HCT116 (cell line): ENCODE measurements at regions not wholly inside any gene's neighbourhood (a gene's known extent, or its start where the extent isn't known, plus 50 kb on each side); places are given as distances from the start of the nearest gene placed in this dataset.

Source experiments
- ATAC-seq: fragments of 200-7000 bp; cut with Tn5 transposase; 2 replicates; pipeline ENCODE4 v1.9.1; 2020; ENCODE audit warnings: mild to moderate bottlenecking, moderate library complexity
- BruUV-seq: library from RNA; stranded (reverse); fragments of 400-500 nt; replicated peaks from 2 replicates; lab custom pipeline; 2021; lab: Mats Ljungman, UMichigan
- CTCF ChIA-PET: fragments of 300-600 bp; sonication (Branson Sonifier 250); formaldehyde crosslinking; loops from one replicate; lab custom pipeline; 2021; ENCODE audit warnings: antibody characterized with exemption; lab: Charles Lee
- POLR2A ChIA-PET: fragments of 300-600, 350-600 bp; sonication (Branson Sonifier 250); formaldehyde crosslinking; loops from one replicate; lab custom pipeline; 2021; ENCODE audit warnings: antibody characterized with exemption; lab: Charles Lee
- RAD21 ChIA-PET, 2 experiments: fragments of 300-600 bp; sonication (Branson Sonifier 250); formaldehyde crosslinking; loops; one replicate each; lab custom pipeline; 2023; ENCODE audit warnings: low total read pairs in 2 of 2; ENCODE audit not compliant: uncharacterized antibody in 2 of 2, unreplicated experiment in 2 of 2, low non-redundant PET in 1 of 2; lab: Charles Lee
- DNase-seq: peaks from one replicate; pipeline ENCODE4 v3.0.0-alpha.2; 2010; ENCODE audit warnings: low read depth, low spot score
- H2AFZ ChIP-seq: fragments of 200-600 bp; shearing (Covaris generic), sonication (generic); 2 replicates; pipeline ENCODE4 v1.6.1; 2017; ENCODE audit warnings: low read depth, mixed run types, mixed read lengths, antibody characterized with exemption, low read length; ENCODE audit not compliant: poor library complexity, severe bottlenecking
- H3K27ac ChIP-seq: 2 replicates; pipeline ENCODE4 v1.5.1; 2012; ENCODE audit warnings: low read depth, low read length
- H3K27me3 ChIP-seq: fragments of 200-600 bp; sonication (generic); 2 replicates; pipeline ENCODE4 v1.6.1; 2016; ENCODE audit warnings: mixed run types, low read length, mixed read lengths; ENCODE audit not compliant: insufficient read depth
- H3K36me3 ChIP-seq, 2 experiments: fragments of 200-500 bp in 1 of 2; fragments of 200-600 bp in 1 of 2; sonication (Bioruptor generic) in 1 of 2; sonication (generic) in 1 of 2; 2 replicates each; pipeline versions ENCODE4 v1.5.1 to v1.6.1; 2014 to 2016; ENCODE audit warnings: low read length in 2 of 2, inconsistent platforms in 1 of 2, mixed read lengths in 1 of 2, mixed run types in 1 of 2; ENCODE audit not compliant: insufficient read depth in 2 of 2, control insufficient read depth in 1 of 2
- H3K4me1 ChIP-seq, 2 experiments: fragments of 200-600 bp in 1 of 2; sonication (generic) in 1 of 2; 2 replicates each; pipeline versions ENCODE4 v1.5.1 to v1.6.1; 2012 to 2017; ENCODE audit warnings: low read length in 2 of 2, inconsistent platforms in 1 of 2, mild to moderate bottlenecking in 1 of 2, mixed read lengths in 1 of 2, mixed run types in 1 of 2, moderate library complexity in 1 of 2; ENCODE audit not compliant: insufficient read depth in 2 of 2, control insufficient read depth in 1 of 2
- H3K4me2 ChIP-seq: fragments of 200-600 bp; sonication (generic); 2 replicates; pipeline ENCODE4 v1.6.1; 2017; ENCODE audit warnings: mixed run types, low read length, mixed read lengths
- H3K4me3 ChIP-seq, 2 experiments: fragments of 200-600 bp in 1 of 2; sonication (generic) in 1 of 2; replicated peaks in 1 of 2; 2 replicates each; pipeline ENCODE4 v1.5.1; 2011 to 2016; ENCODE audit warnings: low read length in 2 of 2, control low read depth in 1 of 2, low read depth in 1 of 2, mild to moderate bottlenecking in 1 of 2, mixed read lengths in 1 of 2, mixed run types in 1 of 2
- H3K79me2 ChIP-seq: fragments of 200-600 bp; sonication (generic); 2 replicates; pipeline ENCODE4 v1.6.1; 2017; ENCODE audit warnings: mild to moderate bottlenecking, mixed run types, low read length, moderate library complexity, mixed read lengths; ENCODE audit not compliant: insufficient read depth
- H3K9ac ChIP-seq: fragments of 200-600 bp; sonication (generic); 2 replicates; pipeline ENCODE4 v1.6.1; 2016; ENCODE audit warnings: low read length, mixed read lengths
- H3K9me2 ChIP-seq: fragments of 200-600 bp; sonication (generic), shearing (Covaris generic); 2 replicates; pipeline ENCODE4 v1.6.1; 2017; ENCODE audit warnings: mixed run types, mild to moderate bottlenecking, moderate library complexity; ENCODE audit not compliant: insufficient read depth
- H3K9me3 ChIP-seq, 2 experiments: fragments of 200-500 bp in 1 of 2; fragments of 200-600 bp in 1 of 2; sonication (Bioruptor generic) in 1 of 2; sonication (generic) in 1 of 2; 2 replicates each; pipeline ENCODE4 v1.6.1; 2014 to 2017; ENCODE audit warnings: low read length in 2 of 2, mixed read lengths in 2 of 2, inconsistent platforms in 1 of 2, low read depth in 1 of 2, mild to moderate bottlenecking in 1 of 2, mixed run types in 1 of 2, moderate library complexity in 1 of 2; ENCODE audit not compliant: control insufficient read depth in 1 of 2, insufficient read depth in 1 of 2
- H4K20me1 ChIP-seq: fragments of 200-600 bp; sonication (generic), shearing (Covaris generic); 2 replicates; pipeline ENCODE4 v1.6.1; 2017; ENCODE audit warnings: mixed run types, mild to moderate bottlenecking, moderate library complexity; ENCODE audit not compliant: insufficient read depth
- CEBPB ChIP-seq: IDR thresholded peaks from 2 replicates; pipeline ENCODE4 v1.6.1; 2012; ENCODE audit warnings: low read depth
- EGR1 ChIP-seq: IDR thresholded peaks from 2 replicates; pipeline ENCODE4 v1.6.1; 2012; ENCODE audit warnings: low read depth
- ELF1 ChIP-seq: IDR thresholded peaks from 2 replicates; pipeline ENCODE4 v1.6.1; 2012; ENCODE audit warnings: low read depth, borderline replicate concordance
- EZH2 ChIP-seq: fragments of 200-600 bp; sonication (generic); IDR thresholded peaks from 2 replicates; pipeline ENCODE4 v1.6.1; 2017; ENCODE audit warnings: antibody characterized with exemption, mixed run types
- EZH2phosphoT487 ChIP-seq: fragments of 200-600 bp; IDR thresholded peaks from 2 replicates; pipeline ENCODE4 v1.6.1; 2018; ENCODE audit warnings: antibody characterized with exemption, borderline replicate concordance
- JUND ChIP-seq: IDR thresholded peaks from 2 replicates; pipeline ENCODE4 v1.6.1; 2012
- RAD21 ChIP-seq: IDR thresholded peaks from 2 replicates; pipeline ENCODE4 v1.6.1; 2012; ENCODE audit warnings: low read depth, mild to moderate bottlenecking
- TCF7L2 ChIP-seq: IDR thresholded peaks from 2 replicates; pipeline ENCODE4 v1.7.0; 2011; ENCODE audit warnings: borderline replicate concordance, inconsistent platforms; ENCODE audit not compliant: insufficient read depth, insufficient read length; ENCODE audit errors: extremely low read depth
- ZFX ChIP-seq: fragments of 450-650 bp; IDR thresholded peaks from 2 replicates; pipeline ENCODE4 v1.6.1; 2017
- ZNF274 ChIP-seq: fragments of 200-500 bp; sonication (Bioruptor generic); IDR thresholded peaks from 2 replicates; pipeline ENCODE4 v1.6.1; 2014; ENCODE audit warnings: mild to moderate bottlenecking, low read depth, low read length, inconsistent platforms
- intact Hi-C: fragments of 100-400 bp; cut with micrococcal nuclease; formaldehyde crosslinking; loops from 2 replicates; pipeline ENCODE4 v1.10.0; 2022
- TF ChIP-seq, protein P1 (sequence below), 3 experiments: fragments of 200-600 bp in 1 of 3; sonication (generic) in 1 of 3; IDR thresholded peaks in 2 of 3; conservative IDR thresholded peaks in 1 of 3; 2 replicates each; pipeline ENCODE4 v1.5.1; 2012 to 2017; ENCODE audit warnings: low read depth in 2 of 3, low read length in 2 of 3, antibody characterized with exemption in 1 of 3, borderline replicate concordance in 1 of 3, control low read depth in 1 of 3, mild to moderate bottlenecking in 1 of 3, mixed read lengths in 1 of 3, mixed run types in 1 of 3, moderate library complexity in 1 of 3; ENCODE audit not compliant: insufficient read depth in 1 of 3
- TF ChIP-seq, protein P2 (sequence below): IDR thresholded peaks from 2 replicates; pipeline ENCODE4 v1.6.1; 2012
- TF ChIP-seq, protein P3 (sequence below): IDR thresholded peaks from 2 replicates; pipeline ENCODE4 v1.6.1; 2011; ENCODE audit warnings: mild to moderate bottlenecking, low read length, moderate library complexity; ENCODE audit not compliant: insufficient replicate concordance; ENCODE audit errors: extremely low read depth
- TF ChIP-seq, protein P4 (sequence below): IDR thresholded peaks from 2 replicates; pipeline ENCODE4 v1.6.1; 2012; ENCODE audit warnings: low read depth

DNA sequence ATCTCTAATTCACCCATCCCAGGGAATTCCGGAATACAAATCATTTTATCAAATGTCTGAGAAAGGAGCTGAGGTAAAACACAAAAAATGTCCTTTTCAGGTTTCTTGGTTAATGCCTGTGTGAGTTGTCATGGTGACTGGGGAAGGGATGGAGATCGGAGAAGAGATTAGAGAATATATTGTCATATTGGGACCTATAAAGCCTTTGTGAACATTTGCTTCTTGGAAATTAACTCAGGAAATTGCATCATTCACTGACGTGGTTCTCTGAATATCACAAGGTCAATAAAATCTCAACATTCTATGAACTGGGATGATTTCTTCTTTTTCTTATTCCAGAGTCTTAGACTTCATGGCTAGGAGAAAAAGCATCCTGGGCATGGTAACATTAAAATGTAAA, 174.8 kb upstream of the GLRA2 start:
- Histone ChIP-seq H3K36me3 (no peaks in the 10 kb centered on the region), H3K4me2 (no peak overlapping the region), H3K27me3 (no peaks in the 10 kb centered on the region), H3K27ac (no peak overlapping the region), H3K9me2 (no peaks in the 10 kb centered on the region), H3K79me2 (no peaks in the 10 kb centered on the region), H3K9ac (no peak overlapping the region), H3K4me1 (no peaks in the 10 kb centered on the region), H4K20me1 (no peaks in the 10 kb centered on the region), H3K4me3 (no peak overlapping the region), H2AFZ (no peak overlapping the region), H3K9me3 (no peaks in the 10 kb centered on the region)
- no peak for ATAC-seq
- intact Hi-C loops = no loop called here
- DNase-seq = no peak
- POLR2A ChIA-PET = no interaction called here
- TF ChIP-seq TCF7L2 = no peak
- TF ChIP-seq, protein P1, sequence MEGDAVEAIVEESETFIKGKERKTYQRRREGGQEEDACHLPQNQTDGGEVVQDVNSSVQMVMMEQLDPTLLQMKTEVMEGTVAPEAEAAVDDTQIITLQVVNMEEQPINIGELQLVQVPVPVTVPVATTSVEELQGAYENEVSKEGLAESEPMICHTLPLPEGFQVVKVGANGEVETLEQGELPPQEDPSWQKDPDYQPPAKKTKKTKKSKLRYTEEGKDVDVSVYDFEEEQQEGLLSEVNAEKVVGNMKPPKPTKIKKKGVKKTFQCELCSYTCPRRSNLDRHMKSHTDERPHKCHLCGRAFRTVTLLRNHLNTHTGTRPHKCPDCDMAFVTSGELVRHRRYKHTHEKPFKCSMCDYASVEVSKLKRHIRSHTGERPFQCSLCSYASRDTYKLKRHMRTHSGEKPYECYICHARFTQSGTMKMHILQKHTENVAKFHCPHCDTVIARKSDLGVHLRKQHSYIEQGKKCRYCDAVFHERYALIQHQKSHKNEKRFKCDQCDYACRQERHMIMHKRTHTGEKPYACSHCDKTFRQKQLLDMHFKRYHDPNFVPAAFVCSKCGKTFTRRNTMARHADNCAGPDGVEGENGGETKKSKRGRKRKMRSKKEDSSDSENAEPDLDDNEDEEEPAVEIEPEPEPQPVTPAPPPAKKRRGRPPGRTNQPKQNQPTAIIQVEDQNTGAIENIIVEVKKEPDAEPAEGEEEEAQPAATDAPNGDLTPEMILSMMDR (IDR thresholded peaks at IDR 0.05 in 2 of 3, conservative IDR thresholded peaks at IDR 0.05 in 1 of 3; ENCODE audit: borderline replicate concordance in 1 of 3, insufficient read depth in 1 of 3, low read depth in 2 of 3, low read length in 2 of 3) = no peak
- TF ChIP-seq EGR1 = no peak
- TF ChIP-seq ZFX = no peak
- TF ChIP-seq EZH2 = no peak
- CTCF ChIA-PET = no interaction called here
- no TSS peak for BruUV-seq
- RAD21 ChIA-PET = no interaction called here

DNA sequence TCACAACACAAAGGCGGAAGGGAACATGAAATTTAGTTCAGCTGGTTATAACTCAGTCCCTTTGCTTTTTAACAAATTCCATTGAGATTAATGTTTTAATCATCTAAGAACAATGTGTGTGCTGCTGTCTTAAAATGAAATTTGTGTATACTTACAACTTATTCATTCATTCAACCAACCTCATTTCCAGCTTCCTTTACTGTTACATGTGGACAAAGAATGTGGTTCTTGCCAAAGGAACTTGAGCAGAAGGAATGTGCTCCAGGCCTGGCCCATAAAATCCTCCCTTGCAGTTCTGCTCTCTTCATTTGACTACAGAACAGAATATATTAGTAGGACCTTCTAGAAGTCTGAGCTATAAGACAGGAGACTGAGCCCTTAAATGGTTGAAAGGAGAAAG, 176.8 kb upstream of the GLRA2 start:
- CTCF ChIA-PET = no interaction called here
- no peak overlapping the region for H3K9ac ChIP-seq
- BruUV-seq = no TSS peak
- H3K27me3 ChIP-seq = no peaks in the 10 kb centered on the region
- no peak overlapping the region for H2AFZ ChIP-seq
- POLR2A ChIA-PET = no interaction called here
- no peaks in the 10 kb centered on the region for H3K9me2 ChIP-seq
- RAD21 ChIA-PET = no interaction called here
- no peak overlapping the region for H3K4me2 ChIP-seq
- DNase-seq = no peak
- H4K20me1 ChIP-seq = no peaks in the 10 kb centered on the region
- intact Hi-C loops = no loop called here
- H3K79me2 ChIP-seq = no peaks in the 10 kb centered on the region
- H3K4me1 ChIP-seq = no peaks in the 10 kb centered on the region
- H3K27ac ChIP-seq = no peak overlapping the region
- no peak for ATAC-seq
- no peaks in the 10 kb centered on the region for H3K9me3 ChIP-seq
- H3K36me3 ChIP-seq = no peaks in the 10 kb centered on the region
- H3K4me3 ChIP-seq = no peak overlapping the region
- TF ChIP-seq TCF7L2 (no peak), JUND (no peak), CEBPB (no peak), ZNF274 (no peak), RAD21 (no peak), ELF1 (no peak), EZH2phosphoT487 (no peak)
- TF ChIP-seq, protein P2, sequence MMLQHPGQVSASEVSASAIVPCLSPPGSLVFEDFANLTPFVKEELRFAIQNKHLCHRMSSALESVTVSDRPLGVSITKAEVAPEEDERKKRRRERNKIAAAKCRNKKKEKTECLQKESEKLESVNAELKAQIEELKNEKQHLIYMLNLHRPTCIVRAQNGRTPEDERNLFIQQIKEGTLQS = no peak
- TF ChIP-seq, protein P3, sequence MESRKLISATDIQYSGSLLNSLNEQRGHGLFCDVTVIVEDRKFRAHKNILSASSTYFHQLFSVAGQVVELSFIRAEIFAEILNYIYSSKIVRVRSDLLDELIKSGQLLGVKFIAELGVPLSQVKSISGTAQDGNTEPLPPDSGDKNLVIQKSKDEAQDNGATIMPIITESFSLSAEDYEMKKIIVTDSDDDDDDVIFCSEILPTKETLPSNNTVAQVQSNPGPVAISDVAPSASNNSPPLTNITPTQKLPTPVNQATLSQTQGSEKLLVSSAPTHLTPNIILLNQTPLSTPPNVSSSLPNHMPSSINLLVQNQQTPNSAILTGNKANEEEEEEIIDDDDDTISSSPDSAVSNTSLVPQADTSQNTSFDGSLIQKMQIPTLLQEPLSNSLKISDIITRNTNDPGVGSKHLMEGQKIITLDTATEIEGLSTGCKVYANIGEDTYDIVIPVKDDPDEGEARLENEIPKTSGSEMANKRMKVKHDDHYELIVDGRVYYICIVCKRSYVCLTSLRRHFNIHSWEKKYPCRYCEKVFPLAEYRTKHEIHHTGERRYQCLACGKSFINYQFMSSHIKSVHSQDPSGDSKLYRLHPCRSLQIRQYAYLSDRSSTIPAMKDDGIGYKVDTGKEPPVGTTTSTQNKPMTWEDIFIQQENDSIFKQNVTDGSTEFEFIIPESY = no peak
- TF ChIP-seq, protein P4, sequence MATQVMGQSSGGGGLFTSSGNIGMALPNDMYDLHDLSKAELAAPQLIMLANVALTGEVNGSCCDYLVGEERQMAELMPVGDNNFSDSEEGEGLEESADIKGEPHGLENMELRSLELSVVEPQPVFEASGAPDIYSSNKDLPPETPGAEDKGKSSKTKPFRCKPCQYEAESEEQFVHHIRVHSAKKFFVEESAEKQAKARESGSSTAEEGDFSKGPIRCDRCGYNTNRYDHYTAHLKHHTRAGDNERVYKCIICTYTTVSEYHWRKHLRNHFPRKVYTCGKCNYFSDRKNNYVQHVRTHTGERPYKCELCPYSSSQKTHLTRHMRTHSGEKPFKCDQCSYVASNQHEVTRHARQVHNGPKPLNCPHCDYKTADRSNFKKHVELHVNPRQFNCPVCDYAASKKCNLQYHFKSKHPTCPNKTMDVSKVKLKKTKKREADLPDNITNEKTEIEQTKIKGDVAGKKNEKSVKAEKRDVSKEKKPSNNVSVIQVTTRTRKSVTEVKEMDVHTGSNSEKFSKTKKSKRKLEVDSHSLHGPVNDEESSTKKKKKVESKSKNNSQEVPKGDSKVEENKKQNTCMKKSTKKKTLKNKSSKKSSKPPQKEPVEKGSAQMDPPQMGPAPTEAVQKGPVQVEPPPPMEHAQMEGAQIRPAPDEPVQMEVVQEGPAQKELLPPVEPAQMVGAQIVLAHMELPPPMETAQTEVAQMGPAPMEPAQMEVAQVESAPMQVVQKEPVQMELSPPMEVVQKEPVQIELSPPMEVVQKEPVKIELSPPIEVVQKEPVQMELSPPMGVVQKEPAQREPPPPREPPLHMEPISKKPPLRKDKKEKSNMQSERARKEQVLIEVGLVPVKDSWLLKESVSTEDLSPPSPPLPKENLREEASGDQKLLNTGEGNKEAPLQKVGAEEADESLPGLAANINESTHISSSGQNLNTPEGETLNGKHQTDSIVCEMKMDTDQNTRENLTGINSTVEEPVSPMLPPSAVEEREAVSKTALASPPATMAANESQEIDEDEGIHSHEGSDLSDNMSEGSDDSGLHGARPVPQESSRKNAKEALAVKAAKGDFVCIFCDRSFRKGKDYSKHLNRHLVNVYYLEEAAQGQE = no peak
